ENCODE measurements at regions not wholly inside any gene's neighbourhood (a gene's known extent, or its start where the extent isn't known, plus 50 kb on each side); places are given as distances from the start of the nearest gene placed in this dataset.

DNA sequence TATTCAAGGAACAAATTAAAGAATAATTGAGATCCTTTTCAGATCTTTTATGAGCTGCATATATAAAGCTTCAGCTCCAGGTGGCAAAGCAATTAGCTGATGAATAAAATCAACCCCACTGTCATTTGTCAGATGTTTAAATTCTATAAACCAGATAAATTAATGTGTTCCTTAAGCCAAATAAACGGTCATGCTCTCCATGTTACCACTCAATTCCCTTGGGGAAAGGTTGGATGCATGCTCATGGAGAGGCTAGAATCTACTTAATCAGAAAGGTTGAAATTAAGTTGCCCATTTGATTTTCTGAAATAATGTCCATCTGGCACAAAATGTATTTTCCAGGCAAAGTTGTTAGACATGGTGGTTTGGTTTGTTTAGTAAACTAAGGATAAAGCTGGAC lies 282.5 kb upstream of the SPRED2 start:
- H3F3A ChIP-seq (replicated peaks; ENCODE audit: insufficient read depth): no peaks in the 10 kb centered on the region
- H3K9me2 ChIP-seq: no peaks in the 10 kb centered on the region
- H3K4me2 ChIP-seq: no peak overlapping the region
- ChIA-PET CTCF (interaction anchor here (0.5 to 1.2 kb wide), 3 partner anchors 12 to 714 kb away, joined by 3 to 4 read pairs (median 3); no protein-coding TSS in a partner anchor), POLR2A (no interaction called here)
- H2AFZ ChIP-seq (ENCODE audit: low read depth): no peak overlapping the region
- TF ChIP-seq POLR2AphosphoS5 (IDR thresholded peaks at IDR 0.05; ENCODE audit: low read depth, low read length) (no peak), RAD21 (IDR thresholded peaks at IDR 0.05; ENCODE audit: low read length) (no peak), RFX5 (IDR thresholded peaks at IDR 0.05; ENCODE audit: low read length) (no peak)
- TF ChIP-seq, protein P1, sequence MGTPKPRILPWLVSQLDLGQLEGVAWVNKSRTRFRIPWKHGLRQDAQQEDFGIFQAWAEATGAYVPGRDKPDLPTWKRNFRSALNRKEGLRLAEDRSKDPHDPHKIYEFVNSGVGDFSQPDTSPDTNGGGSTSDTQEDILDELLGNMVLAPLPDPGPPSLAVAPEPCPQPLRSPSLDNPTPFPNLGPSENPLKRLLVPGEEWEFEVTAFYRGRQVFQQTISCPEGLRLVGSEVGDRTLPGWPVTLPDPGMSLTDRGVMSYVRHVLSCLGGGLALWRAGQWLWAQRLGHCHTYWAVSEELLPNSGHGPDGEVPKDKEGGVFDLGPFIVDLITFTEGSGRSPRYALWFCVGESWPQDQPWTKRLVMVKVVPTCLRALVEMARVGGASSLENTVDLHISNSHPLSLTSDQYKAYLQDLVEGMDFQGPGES (IDR thresholded peaks at IDR 0.05; ENCODE audit: low read depth, low read length): no peak
- no peaks in the 10 kb centered on the region for H3K27me3 ChIP-seq (ENCODE audit: insufficient read depth)
- no peaks in the 10 kb centered on the region for H4K20me1 ChIP-seq (ENCODE audit: insufficient read depth)
- no peak for DNase-seq
- H3K9ac ChIP-seq: no peak overlapping the region
- no peaks in the 10 kb centered on the region for H3K4me1 ChIP-seq (ENCODE audit: control insufficient read depth in 1 of 2, insufficient read depth in 2 of 2, low read depth in 1 of 2, low read length in 1 of 2)
- no peaks in the 10 kb centered on the region for H3K9me3 ChIP-seq
- no peak overlapping the region for H3K27ac ChIP-seq (ENCODE audit: low read depth in 2 of 2, low read length in 1 of 2)
- H3K36me3 ChIP-seq (replicated peaks in 1 of 2; ENCODE audit: control insufficient read depth in 1 of 2, insufficient read depth in 2 of 2, low read length in 1 of 2): no peaks in the 10 kb centered on the region
- H3K4me3 ChIP-seq (ENCODE audit: low read depth in 2 of 2, low read length in 1 of 2): no peak overlapping the region
- H3K79me2 ChIP-seq (ENCODE audit: insufficient read depth): no peaks in the 10 kb centered on the region
- WGBS (ENCODE audit: low lambda C conversion rate): 4% methylated on average over 1 of the region's 1 CpG

DNA sequence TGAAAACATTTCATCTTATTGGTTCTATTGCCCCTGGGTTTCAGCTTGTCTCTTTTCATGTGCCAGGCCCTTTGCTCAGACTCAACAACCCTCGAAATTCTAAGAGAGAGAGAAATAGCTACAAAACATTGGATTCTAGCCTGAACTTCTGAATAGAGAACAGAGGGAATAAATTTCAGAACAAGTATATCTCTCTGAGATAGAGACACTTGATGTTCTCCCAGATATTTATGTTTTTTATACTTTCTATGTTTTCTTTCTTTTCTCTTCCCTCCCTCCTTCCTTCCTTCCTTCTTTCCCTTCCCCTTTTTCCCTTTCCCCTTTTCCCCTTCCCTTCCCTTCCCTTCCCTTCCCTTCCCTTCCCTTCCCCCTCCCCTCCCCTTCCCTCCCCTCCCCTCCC lies 279.5 kb upstream of the SPRED2 start:
- no peak for DNase-seq
- ChIA-PET POLR2A (no interaction called here), CTCF (interaction anchor here (0.8 to 2.5 kb wide), 2 partner anchors 9 to 10 kb away, joined by 3 to 15 read pairs; no protein-coding TSS in a partner anchor)
- H3K9ac ChIP-seq: no peak overlapping the region
- no peaks in the 10 kb centered on the region for H3K79me2 ChIP-seq (ENCODE audit: insufficient read depth)
- H4K20me1 ChIP-seq (ENCODE audit: insufficient read depth): no peaks in the 10 kb centered on the region
- no peak overlapping the region for H3K27ac ChIP-seq (ENCODE audit: low read depth in 2 of 2, low read length in 1 of 2)
- H3K27me3 ChIP-seq (ENCODE audit: insufficient read depth): no peaks in the 10 kb centered on the region
- no peak overlapping the region for H3K4me2 ChIP-seq
- no peaks in the 10 kb centered on the region for H3F3A ChIP-seq (replicated peaks; ENCODE audit: insufficient read depth)
- no peaks in the 10 kb centered on the region for H3K4me1 ChIP-seq (ENCODE audit: control insufficient read depth in 1 of 2, insufficient read depth in 2 of 2, low read depth in 1 of 2, low read length in 1 of 2)
- TF ChIP-seq EZH2phosphoT487 (IDR thresholded peaks at IDR 0.05; ENCODE audit: borderline replicate concordance, low read depth) (no peak), MXI1 (IDR thresholded peaks at IDR 0.05; ENCODE audit: low read depth, low read length) (no peak), EP300 (IDR thresholded peaks at IDR 0.05; ENCODE audit: borderline replicate concordance in 1 of 2, low read depth in 1 of 2, low read length in 1 of 2) (no peak), CHD2 (IDR thresholded peaks at IDR 0.05; ENCODE audit: low read length, partially characterized antibody) (no peak)
- TF ChIP-seq, protein P2, sequence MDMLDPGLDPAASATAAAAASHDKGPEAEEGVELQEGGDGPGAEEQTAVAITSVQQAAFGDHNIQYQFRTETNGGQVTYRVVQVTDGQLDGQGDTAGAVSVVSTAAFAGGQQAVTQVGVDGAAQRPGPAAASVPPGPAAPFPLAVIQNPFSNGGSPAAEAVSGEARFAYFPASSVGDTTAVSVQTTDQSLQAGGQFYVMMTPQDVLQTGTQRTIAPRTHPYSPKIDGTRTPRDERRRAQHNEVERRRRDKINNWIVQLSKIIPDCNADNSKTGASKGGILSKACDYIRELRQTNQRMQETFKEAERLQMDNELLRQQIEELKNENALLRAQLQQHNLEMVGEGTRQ (IDR thresholded peaks at IDR 0.05; ENCODE audit: borderline replicate concordance, low read depth, low read length): no peak
- no peaks in the 10 kb centered on the region for H3K9me2 ChIP-seq
- H3K4me3 ChIP-seq (ENCODE audit: low read depth in 2 of 2, low read length in 1 of 2): no peak overlapping the region
- no peak overlapping the region for H2AFZ ChIP-seq (ENCODE audit: low read depth)
- WGBS (ENCODE audit: low lambda C conversion rate): 4% methylated on average over 1 of the region's 1 CpG
- no peaks in the 10 kb centered on the region for H3K9me3 ChIP-seq
- no peaks in the 10 kb centered on the region for H3K36me3 ChIP-seq (replicated peaks in 1 of 2; ENCODE audit: control insufficient read depth in 1 of 2, insufficient read depth in 2 of 2, low read length in 1 of 2)
